GM21515 (cell line): ENCODE measurements at regions not wholly inside any gene's neighbourhood (a gene's known extent, or its start where the extent isn't known, plus 50 kb on each side); places are given as distances from the start of the nearest gene placed in this dataset.
A peak's percentile ranks its signal among the peaks of the same experiment; 100 is the strongest.
"Not testable (repeated sequence)": the region's sequence is repeated elsewhere in the genome, so short reads cannot be mapped to it uniquely, and the experiment has no call there.

Experiments
- ATAC-seq: cut with Tn5 transposase; IDR thresholded peaks from one replicate; pipeline ENCODE4 v1.9.1; 2021; ENCODE audit not compliant: unreplicated experiment

GRCh38 chr2:16064745-16065144, 124.4 kb downstream of the MYCN start:
- no peak for ATAC-seq

GRCh38 chr2:16063955-16064633, 123.7 kb downstream of the MYCN start:
- no peak for ATAC-seq

DNA sequence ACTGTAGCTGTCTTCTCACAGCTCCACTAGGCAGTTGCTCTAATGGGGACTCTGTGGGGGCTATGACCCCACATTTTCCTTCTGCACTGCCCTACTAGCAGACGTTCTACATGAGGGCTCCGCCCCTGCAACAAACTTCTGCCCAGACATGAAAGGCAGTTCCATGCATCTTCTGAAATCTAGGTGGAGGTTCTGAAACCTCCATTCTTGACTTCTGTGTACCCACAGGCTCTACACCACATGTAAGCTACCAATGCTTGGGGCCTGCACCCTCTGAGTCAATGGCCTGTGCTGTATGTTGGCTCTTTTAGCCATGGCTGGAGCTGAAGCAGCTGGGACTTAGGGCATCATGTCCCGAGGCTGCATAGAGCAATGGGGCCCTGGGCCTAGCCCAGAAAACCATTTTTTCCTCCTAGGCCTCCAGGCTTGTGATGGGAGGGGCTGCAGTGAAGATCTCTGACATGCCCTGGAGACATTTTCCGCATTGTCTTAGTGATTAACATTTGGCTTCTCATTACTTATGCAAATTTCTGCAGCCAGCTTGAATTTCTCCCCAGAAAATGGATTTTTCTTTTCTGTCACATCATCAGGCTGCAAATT, 123.0 kb downstream of the MYCN start:
- ATAC-seq, result no peak

DNA sequence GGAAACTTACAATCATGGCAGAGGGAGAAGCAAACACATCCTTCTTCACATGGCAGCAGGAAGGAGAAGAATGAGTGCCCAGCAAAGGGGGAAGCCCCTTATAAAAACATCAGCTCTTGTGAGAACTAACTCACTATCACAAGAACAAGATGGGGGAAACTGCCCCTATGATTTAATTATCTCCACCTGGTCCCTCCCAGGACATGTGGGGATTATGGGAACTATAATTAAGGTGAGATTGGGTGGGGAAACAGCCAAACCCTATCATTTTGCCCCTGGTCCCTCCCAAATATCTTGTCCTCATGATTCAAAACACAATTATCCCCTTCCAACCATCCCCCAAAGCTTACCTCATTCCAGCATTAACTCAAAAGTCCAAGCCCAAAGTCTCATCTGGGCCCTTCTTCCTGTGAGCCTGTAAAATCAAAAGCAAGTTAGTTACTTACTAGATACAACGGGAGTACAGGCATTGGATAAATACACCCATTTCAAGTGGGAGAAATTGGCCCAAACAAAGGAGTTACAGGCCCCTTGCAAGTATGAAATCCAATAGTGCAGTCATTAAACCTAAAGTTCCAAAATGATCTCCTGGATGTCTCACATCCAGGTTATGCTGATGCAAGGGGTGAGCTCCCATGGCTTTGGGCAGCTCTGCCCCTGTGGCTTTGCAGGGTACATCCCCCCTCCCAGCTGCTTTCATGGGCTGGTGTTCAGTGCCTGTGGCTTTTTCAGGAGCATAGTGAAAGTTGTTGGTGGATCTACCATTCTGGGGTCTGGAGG, 122.3 kb downstream of the MYCN start:
- no peak for ATAC-seq

GRCh38 chr2:16061441-16062217, 121.3 kb downstream of the MYCN start:
- ATAC-seq, result no peak

GRCh38 chr2:16060936-16061338, 120.6 kb downstream of the MYCN start:
- no peak for ATAC-seq

- no peak for ATAC-seq
Observed at GRCh38 chr2:16060125-16060935, 120.0 kb downstream of the MYCN start.

- no peak for ATAC-seq
Observed at GRCh38 chr2:16059393-16060016, 119.2 kb downstream of the MYCN start.

DNA sequence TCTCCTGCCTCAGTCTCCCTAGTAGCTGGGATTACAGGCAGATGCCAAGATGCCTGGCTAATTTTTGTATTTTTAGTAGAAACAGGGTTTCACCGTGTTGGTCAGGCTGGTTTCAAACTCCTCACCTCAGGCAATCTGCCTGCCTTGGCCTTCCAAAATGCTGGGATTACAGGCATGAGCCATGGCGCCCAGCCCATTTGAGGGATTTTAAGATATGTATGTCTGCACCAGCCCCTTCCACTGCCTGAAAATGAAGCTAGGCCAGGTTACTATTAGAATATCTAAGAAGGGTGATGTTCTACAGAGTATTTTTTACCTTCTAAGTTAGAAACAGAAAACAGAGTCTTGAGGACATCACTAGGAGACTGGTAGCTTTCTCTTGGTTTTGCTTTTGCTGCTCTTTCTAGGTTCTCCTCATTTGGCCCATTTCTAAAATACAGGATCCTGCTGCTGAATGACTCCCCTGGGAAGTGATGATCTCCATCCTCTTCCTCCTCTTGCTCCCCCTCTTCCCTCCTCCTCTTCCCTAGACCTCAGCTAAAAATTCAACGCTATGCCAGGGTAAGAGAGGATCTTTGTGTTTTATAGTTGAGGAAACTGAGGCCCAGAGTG, 118.5 kb downstream of the MYCN start:
- no peak for ATAC-seq

GRCh38 chr2:16058256-16058655, 117.9 kb downstream of the MYCN start:
- ATAC-seq, result no peak

GRCh38 chr2:16057661-16058060, 117.3 kb downstream of the MYCN start:
- no peak for ATAC-seq

- ATAC-seq, result peak; percentile 86
Observed at GRCh38 chr2:16055848-16056580, 115.7 kb downstream of the MYCN start.

DNA sequence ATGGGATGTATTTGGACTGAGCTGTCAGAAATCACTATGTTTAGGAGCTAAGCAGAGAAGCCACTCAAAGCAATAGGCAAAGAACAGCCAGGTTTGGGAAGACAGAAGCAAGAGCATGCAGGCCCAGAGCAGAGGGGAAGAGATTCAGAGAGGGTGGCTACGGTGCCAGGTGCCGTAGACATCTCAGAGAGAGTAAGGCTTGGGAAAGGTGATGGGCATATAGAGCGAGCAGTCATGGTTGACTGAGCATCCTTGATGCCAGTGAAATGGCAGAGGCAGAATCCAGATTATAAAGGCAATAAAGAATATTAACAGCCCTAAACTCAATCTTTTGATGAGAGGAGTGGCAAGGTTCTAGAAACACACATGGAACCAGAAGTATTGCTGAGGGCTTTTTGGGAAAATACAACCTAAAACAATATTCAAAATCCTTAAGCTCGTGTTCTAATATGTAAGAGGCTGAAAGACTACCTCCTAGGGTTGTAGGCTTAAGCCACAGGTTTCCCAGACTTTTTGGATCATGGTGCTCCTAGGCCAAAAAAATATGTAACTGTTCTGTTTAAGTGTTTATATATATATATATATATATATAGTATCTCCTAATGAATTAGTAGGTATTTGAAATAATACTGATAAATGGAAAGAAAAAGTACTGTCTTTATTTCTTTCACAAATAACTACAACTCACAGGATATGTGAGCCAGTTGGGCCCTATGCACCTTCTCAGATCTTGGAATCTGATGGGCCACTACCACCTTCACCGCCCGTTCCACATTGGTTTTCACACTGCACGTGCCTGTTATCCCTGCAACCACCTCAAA, 113.3 kb downstream of the MYCN start:
- no peak for ATAC-seq

DNA sequence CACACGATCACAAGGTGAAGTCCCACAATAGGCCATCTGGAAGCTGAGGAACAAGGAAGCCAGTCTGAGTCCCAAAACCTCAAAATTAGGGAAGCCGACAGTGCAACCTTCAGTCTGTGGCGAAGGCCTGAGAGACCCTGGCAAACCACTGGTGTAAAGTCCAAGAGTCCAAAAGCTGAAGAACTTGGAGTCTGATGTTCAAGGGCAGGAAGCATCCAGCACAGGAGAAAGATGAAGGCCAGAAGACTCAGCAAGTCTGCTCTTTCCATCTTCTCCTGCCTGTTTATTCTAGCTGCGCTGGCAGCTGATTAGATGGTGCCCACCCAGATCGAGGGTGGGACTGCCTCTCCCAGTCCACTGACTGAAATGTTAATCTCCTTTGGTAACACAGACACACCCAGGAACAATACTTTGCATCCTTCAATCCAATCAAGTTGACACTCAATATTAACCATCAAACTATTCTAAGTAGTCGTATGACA, 112.3 kb downstream of the MYCN start:
- not testable (repeated sequence) for ATAC-seq

- no peak for ATAC-seq
Observed at GRCh38 chr2:16051841-16052564, 111.7 kb downstream of the MYCN start.

GRCh38 chr2:16050908-16051489, 110.6 kb downstream of the MYCN start:
- ATAC-seq, result no peak
